Tibial nerve (tissue), 4 donors: ENCODE measurements at regions not wholly inside any gene's neighbourhood (a gene's known extent, or its start where the extent isn't known, plus 50 kb on each side); places are given as distances from the start of the nearest gene placed in this dataset.

Source experiments
- DNase-seq, 2 donors: peaks; one replicate each; pipeline ENCODE4 v3.0.0-alpha.2; 2019; ENCODE audit warnings: low spot score in 2 of 2
- H3K27ac ChIP-seq, 4 donors: fragments of 200-600 bp; sonication (generic) in 3 of 4; one replicate each; pipeline ENCODE4 v1.5.1; 2017 to 2019; ENCODE audit warnings: mild to moderate bottlenecking in 1 of 4
- H3K27me3 ChIP-seq, 2 donors: fragments of 200-600 bp; sonication (generic) in 1 of 2; one replicate each; pipeline versions ENCODE4 v1.5.1 to v1.6.0; 2017 to 2019
- H3K36me3 ChIP-seq, 3 donors: fragments of 200-600 bp; sonication (generic); one replicate each; pipeline ENCODE4 v1.5.1; 2018 to 2019
- H3K4me1 ChIP-seq, 4 donors: fragments of 200-600 bp; sonication (generic) in 3 of 4; one replicate each; pipeline ENCODE4 v1.5.1; 2017 to 2019
- H3K4me3 ChIP-seq, 4 donors: fragments of 200-600 bp; sonication (generic) in 3 of 4; one replicate each; pipeline ENCODE4 v1.5.1; 2017 to 2019; ENCODE audit warnings: mild to moderate bottlenecking in 1 of 4, moderate library complexity in 1 of 4
- H3K9me3 ChIP-seq, 4 donors: fragments of 200-600 bp; sonication (generic) in 3 of 4; one replicate each; pipeline ENCODE4 v1.5.1; 2017 to 2019
- CTCF ChIP-seq, 5 experiments: fragments of 200-600 bp in 3 of 5; fragments of 450-650 bp in 2 of 5; sonication (generic) in 3 of 5; IDR thresholded peaks; one replicate each; pipeline ENCODE4 v1.5.1; 2016 to 2019; ENCODE audit warnings: antibody characterized with exemption in 5 of 5, mild to moderate bottlenecking in 3 of 5, moderate library complexity in 2 of 5
- EP300 ChIP-seq, 2 donors: sonication (generic); formaldehyde crosslinking; IDR thresholded peaks; one replicate each; pipeline ENCODE4 v1.6.1; 2017; ENCODE audit warnings: antibody characterized with exemption in 2 of 2, mild to moderate bottlenecking in 1 of 2
- POLR2A ChIP-seq, 2 donors: fragments of 450-650 bp; IDR thresholded peaks; one replicate each; pipeline ENCODE4 v1.6.1; 2017; ENCODE audit warnings: antibody characterized with exemption in 2 of 2, mild to moderate bottlenecking in 2 of 2, moderate library complexity in 2 of 2
- WGBS, 2 donors: methylation state at CpG; one replicate each; pipeline ENCODE4 v1.1.5; 2018; 5-methylcytosine and 5-hydroxymethylcytosine counted together

GRCh38 chr5:107211630-107212029 lies 459.1 kb downstream of the EFNA5 start:
- Histone ChIP-seq H3K4me3 (no peak overlapping the region), H3K9me3 (no peaks in the 10 kb centered on the region), H3K4me1 (no peaks in the 10 kb centered on the region), H3K36me3 (no peaks in the 10 kb centered on the region), H3K27me3 (no peaks in the 10 kb centered on the region), H3K27ac (no peak overlapping the region)
- no peak for DNase-seq
- TF ChIP-seq EP300 (IDR thresholded peaks at IDR 0.05) (no peak), POLR2A (IDR thresholded peaks at IDR 0.05) (no peak), CTCF (IDR thresholded peaks at IDR 0.05) (no peak)
- WGBS, 2 donors = 59 to 66% methylated on average over 3 of the region's 3 CpGs

GRCh38 chr5:107208867-107209266 lies 461.9 kb downstream of the EFNA5 start:
- Histone ChIP-seq H3K27me3 (no peaks in the 10 kb centered on the region), H3K4me3 (no peak overlapping the region), H3K27ac (no peak overlapping the region), H3K4me1 (no peaks in the 10 kb centered on the region), H3K9me3 (no peaks in the 10 kb centered on the region), H3K36me3 (no peaks in the 10 kb centered on the region)
- TF ChIP-seq CTCF (IDR thresholded peaks at IDR 0.05) = no peak
- TF ChIP-seq EP300 (IDR thresholded peaks at IDR 0.05) = no peak
- TF ChIP-seq POLR2A (IDR thresholded peaks at IDR 0.05) = no peak
- WGBS, 2 donors = 94 to 97% methylated on average over 3 of the region's 3 CpGs
- DNase-seq = no peak

GRCh38 chr5:107204413-107204812 lies 466.3 kb downstream of the EFNA5 start:
- Histone ChIP-seq H3K4me1 (no peaks in the 10 kb centered on the region), H3K4me3 (no peak overlapping the region), H3K27me3 (no peaks in the 10 kb centered on the region), H3K27ac (no peak overlapping the region), H3K36me3 (no peaks in the 10 kb centered on the region), H3K9me3 (no peaks in the 10 kb centered on the region)
- TF ChIP-seq CTCF (IDR thresholded peaks at IDR 0.05) (no peak), EP300 (IDR thresholded peaks at IDR 0.05) (no peak), POLR2A (IDR thresholded peaks at IDR 0.05) (no peak)
- no peak for DNase-seq
- WGBS, 2 donors = 89% methylated on average over 5 of the region's 5 CpGs

GRCh38 chr5:107203243-107203642 lies 467.5 kb downstream of the EFNA5 start:
- DNase-seq = no peak
- WGBS, 2 donors = 75 to 76% methylated on average over 4 of the region's 4 CpGs
- H3K27ac ChIP-seq = no peak overlapping the region
- TF ChIP-seq CTCF (IDR thresholded peaks at IDR 0.05) (no peak), POLR2A (IDR thresholded peaks at IDR 0.05) (no peak), EP300 (IDR thresholded peaks at IDR 0.05) (no peak)
- H3K27me3 ChIP-seq = no peaks in the 10 kb centered on the region
- no peaks in the 10 kb centered on the region for H3K4me1 ChIP-seq
- no peak overlapping the region for H3K4me3 ChIP-seq
- H3K36me3 ChIP-seq = no peaks in the 10 kb centered on the region
- H3K9me3 ChIP-seq = no peaks in the 10 kb centered on the region

- 87 to 88% methylated on average over 4 of the region's 4 CpGs for whole genome bisulfite sequencing, 2 donors
- no peak for DNase-seq
Observed at GRCh38 chr5:107199756-107200155, 471.0 kb downstream of the EFNA5 start.

More at GRCh38 chr5:107199756-107200155, 471.0 kb downstream of the EFNA5 start:
- H3K9me3 ChIP-seq = no peaks in the 10 kb centered on the region
- H3K27ac ChIP-seq = no peak overlapping the region
- H3K27me3 ChIP-seq = no peaks in the 10 kb centered on the region
- H3K36me3 ChIP-seq = no peaks in the 10 kb centered on the region
- H3K4me1 ChIP-seq = no peaks in the 10 kb centered on the region
- no peak overlapping the region for H3K4me3 ChIP-seq
- TF ChIP-seq CTCF (IDR thresholded peaks at IDR 0.05) = no peak
- no peak for TF ChIP-seq EP300 (IDR thresholded peaks at IDR 0.05)
- TF ChIP-seq POLR2A (IDR thresholded peaks at IDR 0.05) = no peak
